GM04503 (cell line): ENCODE measurements at regions not wholly inside any gene's neighbourhood (a gene's known extent, or its start where the extent isn't known, plus 50 kb on each side); places are given as distances from the start of the nearest gene placed in this dataset.
A peak's percentile ranks its signal among the peaks of the same experiment; 100 is the strongest.

Source experiments
- DNase-seq: peaks from one replicate; pipeline ENCODE4 v3.0.0-alpha.2; 2012; ENCODE audit warnings: low read depth

- no peak for DNase-seq
These were observed 290.3 kb downstream of the NSG2 start for GRCh38 chr5:174335682-174336364.

- DNase-seq: no peak
These were observed 291.0 kb downstream of the NSG2 start for GRCh38 chr5:174336479-174336878.

GRCh38 chr5:174337276-174338184 is 292.0 kb downstream of the NSG2 start:
- no peak for DNase-seq

GRCh38 chr5:174338185-174339010 is 292.9 kb downstream of the NSG2 start:
- DNase-seq: no peak

GRCh38 chr5:174339130-174339529 is 293.6 kb downstream of the NSG2 start:
- DNase-seq: no peak

- DNase-seq: no peak
These were observed 294.7 kb downstream of the NSG2 start for GRCh38 chr5:174340226-174340625.

- no peak for DNase-seq
These were observed 297.2 kb downstream of the NSG2 start for GRCh38 chr5:174342696-174343095.

GRCh38 chr5:174343826-174344225 is 298.3 kb downstream of the NSG2 start:
- DNase-seq: no peak

- no peak for DNase-seq
These were observed 298.8 kb downstream of the NSG2 start for GRCh38 chr5:174344335-174344734.

- DNase-seq: no peak
These were observed 301.7 kb downstream of the NSG2 start for GRCh38 chr5:174347183-174347582.

GRCh38 chr5:174348311-174348981 is 302.9 kb downstream of the NSG2 start:
- no peak for DNase-seq

- DNase-seq: no peak
These were observed 307.2 kb downstream of the NSG2 start for GRCh38 chr5:174352681-174353080.

- DNase-seq: no peak
These were observed 309.1 kb downstream of the NSG2 start for GRCh38 chr5:174354571-174354970.

GRCh38 chr5:174355208-174355612 is 309.7 kb downstream of the NSG2 start:
- peak; percentile 7 for DNase-seq

GRCh38 chr5:174355995-174356394 is 310.5 kb downstream of the NSG2 start:
- DNase-seq: no peak

GRCh38 chr5:174356536-174356935 is 311.0 kb downstream of the NSG2 start:
- DNase-seq: no peak

- DNase-seq: no peak
These were observed 312.8 kb downstream of the NSG2 start for GRCh38 chr5:174358276-174358675.

- DNase-seq: no peak
These were observed 313.6 kb downstream of the NSG2 start for GRCh38 chr5:174359071-174359470.

- DNase-seq: no peak
These were observed 317.0 kb downstream of the NSG2 start for GRCh38 chr5:174362514-174362913.

- no peak for DNase-seq
These were observed 318.4 kb downstream of the NSG2 start for GRCh38 chr5:174363934-174364333.

GRCh38 chr5:174364676-174365075 is 319.2 kb downstream of the NSG2 start:
- no peak for DNase-seq

- no peak for DNase-seq
These were observed 326.1 kb downstream of the NSG2 start for GRCh38 chr5:174371600-174372094.
